Neural cell (in vitro differentiated cells): ENCODE measurements at regions not wholly inside any gene's neighbourhood (a gene's known extent, or its start where the extent isn't known, plus 50 kb on each side); places are given as distances from the start of the nearest gene placed in this dataset.

Experiments used
- H2AFZ ChIP-seq: fragments of 200-600, 300-800 bp; sonication (generic), shearing (Covaris generic); 2 replicates; pipeline ENCODE4 v1.6.0; 2014; ENCODE audit warnings: low read depth, mild to moderate bottlenecking, antibody characterized with exemption, low read length, moderate library complexity
- H3F3A ChIP-seq: fragments of 200-600 bp; shearing (Covaris generic); 2 replicates; pipeline ENCODE4 v1.6.1; 2016; ENCODE audit warnings: mild to moderate bottlenecking, moderate library complexity, mixed read lengths, antibody characterized with exemption, low read length; ENCODE audit not compliant: insufficient read depth, poor library complexity, severe bottlenecking
- H3K27ac ChIP-seq: fragments of 200-600, 300-800 bp; sonication (generic), shearing (Covaris generic); 2 replicates; pipeline ENCODE4 v1.5.1; 2014; ENCODE audit warnings: mild to moderate bottlenecking, low read length, moderate library complexity
- H3K27me3 ChIP-seq: fragments of 300-800, 200-600 bp; sonication (generic), shearing (Covaris generic); 2 replicates; pipeline ENCODE4 v1.6.0; 2014; ENCODE audit warnings: mild to moderate bottlenecking, low read depth, low read length, moderate library complexity; ENCODE audit not compliant: insufficient read depth
- H3K36me3 ChIP-seq: fragments of 300-800, 200-600 bp; sonication (generic), shearing (Covaris generic); 2 replicates; pipeline ENCODE4 v1.5.1; 2014; ENCODE audit warnings: mild to moderate bottlenecking, antibody characterized with exemption, low read length, moderate library complexity; ENCODE audit not compliant: insufficient read depth
- H3K4me2 ChIP-seq: fragments of 300-800, 200-600 bp; sonication (generic), shearing (Covaris generic); 2 replicates; pipeline ENCODE4 v1.6.0; 2014; ENCODE audit warnings: mild to moderate bottlenecking, low read length
- H3K4me3 ChIP-seq: fragments of 300-800, 200-600 bp; sonication (generic), shearing (Covaris generic); 2 replicates; pipeline ENCODE4 v1.5.1; 2014; ENCODE audit warnings: mild to moderate bottlenecking, low read length, moderate library complexity
- H3K79me2 ChIP-seq: fragments of 200-600 bp; shearing (Covaris generic); replicated peaks from 2 replicates; pipeline ENCODE4 v1.6.0; 2014; ENCODE audit warnings: mild to moderate bottlenecking, low read length, moderate library complexity; ENCODE audit not compliant: insufficient read depth
- H3K9ac ChIP-seq: fragments of 300-800, 200-600 bp; sonication (generic), shearing (Covaris generic); 2 replicates; pipeline ENCODE4 v1.6.1; 2016; ENCODE audit warnings: mild to moderate bottlenecking, low read length, mixed read lengths
- H3K9me2 ChIP-seq: fragments of 200-600 bp; shearing (Covaris generic); 2 replicates; pipeline ENCODE4 v1.6.1; 2016; ENCODE audit warnings: mild to moderate bottlenecking, low read length, mixed read lengths; ENCODE audit not compliant: insufficient read depth
- H3K9me3 ChIP-seq: fragments of 200-600, 300-800 bp; sonication (generic), shearing (Covaris generic); 2 replicates; pipeline ENCODE4 v1.6.1; 2016; ENCODE audit warnings: mild to moderate bottlenecking, mixed run types, low read length, moderate library complexity, mixed read lengths
- H4K20me1 ChIP-seq: fragments of 200-600 bp; shearing (Covaris generic); 2 replicates; pipeline ENCODE4 v1.6.1; 2016; ENCODE audit warnings: mild to moderate bottlenecking, mixed run types; ENCODE audit not compliant: insufficient read depth
- CTCF ChIP-seq: fragments of 450-650 bp; IDR thresholded peaks from 2 replicates; pipeline ENCODE4 v1.5.1; 2014; ENCODE audit warnings: antibody characterized with exemption, mild to moderate bottlenecking, moderate library complexity; ENCODE audit not compliant: poor library complexity, severe bottlenecking
- EP300 ChIP-seq: fragments of 450-650 bp; conservative IDR thresholded peaks from 2 replicates; pipeline ENCODE4 v1.6.1; 2014; ENCODE audit warnings: antibody characterized with exemption, mild to moderate bottlenecking, moderate library complexity; ENCODE audit not compliant: poor library complexity, severe bottlenecking
- EZH2 ChIP-seq: fragments of 200-600, 300-800 bp; shearing (Covaris generic), sonication (generic); IDR thresholded peaks from 2 replicates; pipeline ENCODE4 v1.6.1; 2014; ENCODE audit warnings: antibody characterized with exemption, low read length, borderline replicate concordance, mild to moderate bottlenecking; ENCODE audit not compliant: insufficient read depth, poor library complexity, severe bottlenecking
- MXI1 ChIP-seq: fragments of 450-650 bp; conservative IDR thresholded peaks from 2 replicates; pipeline ENCODE4 v1.6.1; 2014; ENCODE audit warnings: antibody characterized with exemption, mild to moderate bottlenecking; ENCODE audit not compliant: poor library complexity, severe bottlenecking
- POLR2AphosphoS5 ChIP-seq: IDR thresholded peaks from 2 replicates; pipeline ENCODE4 v1.6.1; 2012
- RAD21 ChIP-seq: fragments of 450-650 bp; conservative IDR thresholded peaks from 2 replicates; pipeline ENCODE4 v1.6.1; 2014; ENCODE audit warnings: antibody characterized with exemption, mild to moderate bottlenecking, moderate library complexity
- REST ChIP-seq: IDR thresholded peaks from 2 replicates; pipeline ENCODE4 v1.6.1; 2012; ENCODE audit warnings: borderline replicate concordance
- SMC3 ChIP-seq: fragments of 450-650 bp; conservative IDR thresholded peaks from 2 replicates; pipeline ENCODE4 v1.6.1; 2014; ENCODE audit warnings: antibody characterized with exemption, mild to moderate bottlenecking, moderate library complexity; ENCODE audit not compliant: poor library complexity
- TAF1 ChIP-seq: IDR thresholded peaks from 2 replicates; pipeline ENCODE4 v1.6.1; 2012; ENCODE audit warnings: low read depth

GRCh38 chr12:124448955-124449622 lies 118.3 kb downstream of the NCOR2 start:
- Histone ChIP-seq H3K9me3 (no peaks in the 10 kb centered on the region), H3K4me2 (no peak overlapping the region), H3K9me2 (no peaks in the 10 kb centered on the region), H3K36me3 (no peaks in the 10 kb centered on the region), H3K79me2 (no peaks in the 10 kb centered on the region), H3K27ac (no peak overlapping the region), H3K4me3 (no peak overlapping the region), H4K20me1 (no peaks in the 10 kb centered on the region), H2AFZ (no peak overlapping the region), H3F3A (no peaks in the 10 kb centered on the region), H3K27me3 (no peaks in the 10 kb centered on the region), H3K9ac (no peak overlapping the region)
- TF ChIP-seq SMC3 (no peak), REST (no peak), TAF1 (no peak), MXI1 (no peak), EZH2 (no peak), POLR2AphosphoS5 (no peak), RAD21 (no peak), CTCF (no peak), EP300 (no peak)

GRCh38 chr12:124448241-124448954 lies 119.0 kb downstream of the NCOR2 start:
- Histone ChIP-seq H3K9ac (no peak overlapping the region), H3K36me3 (no peaks in the 10 kb centered on the region), H3K27me3 (no peaks in the 10 kb centered on the region), H3F3A (no peaks in the 10 kb centered on the region), H3K27ac (no peak overlapping the region), H3K9me2 (no peaks in the 10 kb centered on the region), H2AFZ (no peak overlapping the region), H3K9me3 (no peaks in the 10 kb centered on the region), H4K20me1 (no peaks in the 10 kb centered on the region), H3K79me2 (no peaks in the 10 kb centered on the region), H3K4me2 (no peak overlapping the region), H3K4me3 (no peak overlapping the region)
- TF ChIP-seq TAF1 (no peak), EZH2 (no peak), EP300 (no peak), SMC3 (no peak), POLR2AphosphoS5 (no peak), REST (no peak), RAD21 (no peak), MXI1 (no peak), CTCF (no peak)
